ENCODE measurements at regions not wholly inside any gene's neighbourhood (a gene's known extent, or its start where the extent isn't known, plus 50 kb on each side); places are given as distances from the start of the nearest gene placed in this dataset.

DNA sequence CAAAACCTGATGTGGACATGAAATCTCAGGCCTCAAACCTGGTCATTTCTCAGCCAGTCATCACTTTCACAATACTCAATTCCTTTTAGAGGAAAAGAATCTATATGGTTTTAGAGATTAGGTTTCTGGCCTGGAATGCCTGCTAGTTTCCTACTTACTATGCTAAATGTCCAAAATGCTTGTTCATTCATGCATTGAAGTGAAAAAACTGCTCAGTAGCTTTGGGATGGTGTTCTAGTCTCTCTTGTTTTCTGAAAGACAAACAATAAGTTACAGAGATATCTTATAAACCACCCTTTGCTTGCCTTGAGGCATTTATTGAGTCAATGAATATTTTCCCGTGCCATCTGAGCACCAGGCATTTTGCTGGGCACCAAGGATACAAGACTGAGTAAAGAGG is 1146.5 kb upstream of the GOT2 start:
- BruUV-seq (replicated peaks) = no TSS peak
- Mint-ChIP-seq H3K9me3 (ENCODE audit: unreplicated experiment) (no peaks in the 10 kb centered on the region), H3K4me3 (ENCODE audit: unreplicated experiment) (no peak overlapping the region), H3K27ac (ENCODE audit: low read depth, unreplicated experiment) (no peak overlapping the region), H3K36me3 (ENCODE audit: insufficient read depth, unreplicated experiment) (no peaks in the 10 kb centered on the region), H3K27me3 (ENCODE audit: insufficient read depth, unreplicated experiment) (no peaks in the 10 kb centered on the region), H3K4me1 (ENCODE audit: insufficient read depth, unreplicated experiment) (peaks cover 21% of the 10 kb centered on the region)
- no peak for TF ChIP-seq CTCF (IDR thresholded peaks at IDR 0.05; ENCODE audit: unreplicated experiment)
- POLR2A ChIA-PET = interaction anchor here (1.1 kb wide), 1 partner anchor 23 kb away, joined by 3 read pairs; no protein-coding TSS in a partner anchor
- intact Hi-C loops (cut with micrococcal nuclease) = no loop called here
- DNase-seq (ENCODE audit: unreplicated experiment) = no peak
- CTCF ChIA-PET = interaction anchor here (0.5 to 0.6 kb wide), 3 partner anchors 217 to 1284 kb away, joined by 3 to 4 read pairs (median 3); no protein-coding TSS in a partner anchor

DNA sequence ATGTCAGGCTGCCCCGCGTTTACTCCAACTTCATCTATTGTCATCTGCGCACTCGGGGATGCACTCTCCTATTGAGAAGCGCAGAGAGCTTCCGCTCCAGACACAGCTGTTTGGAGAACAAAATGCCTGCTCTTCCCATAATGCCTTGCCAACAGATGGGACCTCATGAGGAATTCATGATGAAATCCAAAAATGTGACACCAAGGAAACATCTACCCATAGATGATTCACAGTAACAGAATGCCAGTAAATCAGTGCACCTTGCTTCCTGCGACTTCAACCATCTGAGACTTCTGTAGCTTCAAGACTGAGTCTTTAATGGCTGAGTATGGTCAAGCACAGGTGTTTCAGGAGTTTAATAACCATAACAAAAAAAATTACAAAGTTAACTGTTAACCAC is 1144.9 kb upstream of the GOT2 start:
- DNase-seq (ENCODE audit: unreplicated experiment) = peak; percentile 30
- CTCF ChIA-PET = no interaction called here

DNA sequence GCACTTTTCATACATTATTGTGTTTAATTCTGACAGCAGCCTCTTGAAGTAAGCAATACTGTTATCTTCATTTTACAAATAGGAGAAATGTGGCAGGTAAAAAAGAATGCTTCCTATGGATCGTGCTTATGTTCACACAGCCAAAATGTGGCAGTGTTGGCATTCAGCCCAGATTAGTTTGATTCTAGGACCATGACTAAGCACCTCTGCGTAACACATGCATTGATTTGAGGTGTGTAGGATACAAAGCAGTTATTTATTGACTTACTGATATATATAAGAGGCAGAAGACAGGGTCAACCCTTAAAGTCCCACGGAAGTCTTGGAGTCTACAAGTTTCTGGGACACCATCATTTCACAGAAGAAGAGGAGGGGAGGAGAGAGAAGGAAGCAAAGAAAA is 1144.4 kb upstream of the GOT2 start:
- H3K36me3 Mint-ChIP-seq (ENCODE audit: insufficient read depth, unreplicated experiment) = no peaks in the 10 kb centered on the region
- TF ChIP-seq CTCF (IDR thresholded peaks at IDR 0.05; ENCODE audit: unreplicated experiment) = no peak
- intact Hi-C loops (cut with micrococcal nuclease) = no loop called here
- peak; percentile 95 for DNase-seq (ENCODE audit: unreplicated experiment)
- H3K27ac Mint-ChIP-seq (ENCODE audit: low read depth, unreplicated experiment) = peak overlapping the region; percentile 8
- POLR2A ChIA-PET = no interaction called here
- CTCF ChIA-PET = no interaction called here
- no TSS peak for BruUV-seq (replicated peaks)
- H3K9me3 Mint-ChIP-seq (ENCODE audit: unreplicated experiment) = no peaks in the 10 kb centered on the region
- H3K4me3 Mint-ChIP-seq (ENCODE audit: unreplicated experiment) = no peak overlapping the region
- peaks cover 20% of the 10 kb centered on the region for H3K4me1 Mint-ChIP-seq (ENCODE audit: insufficient read depth, unreplicated experiment)
- H3K27me3 Mint-ChIP-seq (ENCODE audit: insufficient read depth, unreplicated experiment) = no peaks in the 10 kb centered on the region

More for the DNA sequence above, 1144.9 kb upstream of the GOT2 start:
- POLR2A ChIA-PET = no interaction called here
- intact Hi-C loops (cut with micrococcal nuclease) = no loop called here
- no peaks in the 10 kb centered on the region for H3K9me3 Mint-ChIP-seq (ENCODE audit: unreplicated experiment)
- peaks cover 20% of the 10 kb centered on the region for H3K4me1 Mint-ChIP-seq (ENCODE audit: insufficient read depth, unreplicated experiment)
- H3K27me3 Mint-ChIP-seq (ENCODE audit: insufficient read depth, unreplicated experiment) = no peaks in the 10 kb centered on the region
- no peak for TF ChIP-seq CTCF (IDR thresholded peaks at IDR 0.05; ENCODE audit: unreplicated experiment)
- no peaks in the 10 kb centered on the region for H3K36me3 Mint-ChIP-seq (ENCODE audit: insufficient read depth, unreplicated experiment)
- H3K4me3 Mint-ChIP-seq (ENCODE audit: unreplicated experiment) = no peak overlapping the region
- no TSS peak for BruUV-seq (replicated peaks)
- peak overlapping the region; percentile 8 for H3K27ac Mint-ChIP-seq (ENCODE audit: low read depth, unreplicated experiment)

GRCh38 chr16:59864981-59865666 is 1131.0 kb upstream of the GOT2 start:
- no TSS peak for BruUV-seq (replicated peaks)
- intact Hi-C loops (cut with micrococcal nuclease) = no loop called here
- Mint-ChIP-seq H3K4me3 (ENCODE audit: unreplicated experiment) (no peak overlapping the region), H3K36me3 (ENCODE audit: insufficient read depth, unreplicated experiment) (no peaks in the 10 kb centered on the region), H3K27ac (ENCODE audit: low read depth, unreplicated experiment) (no peak overlapping the region), H3K27me3 (ENCODE audit: insufficient read depth, unreplicated experiment) (no peaks in the 10 kb centered on the region), H3K4me1 (ENCODE audit: insufficient read depth, unreplicated experiment) (peaks cover 2% of the 10 kb centered on the region), H3K9me3 (ENCODE audit: unreplicated experiment) (no peaks in the 10 kb centered on the region)
- CTCF ChIA-PET = no interaction called here
- no peak for DNase-seq (ENCODE audit: unreplicated experiment)
- TF ChIP-seq CTCF (IDR thresholded peaks at IDR 0.05; ENCODE audit: unreplicated experiment) = no peak
- POLR2A ChIA-PET = no interaction called here
